ENCODE measurements at regions not wholly inside any gene's neighbourhood (a gene's known extent, or its start where the extent isn't known, plus 50 kb on each side); places are given as distances from the start of the nearest gene placed in this dataset.
"Not testable (repeated sequence)": the region's sequence is repeated elsewhere in the genome, so short reads cannot be mapped to it uniquely, and the experiment has no call there.

DNA sequence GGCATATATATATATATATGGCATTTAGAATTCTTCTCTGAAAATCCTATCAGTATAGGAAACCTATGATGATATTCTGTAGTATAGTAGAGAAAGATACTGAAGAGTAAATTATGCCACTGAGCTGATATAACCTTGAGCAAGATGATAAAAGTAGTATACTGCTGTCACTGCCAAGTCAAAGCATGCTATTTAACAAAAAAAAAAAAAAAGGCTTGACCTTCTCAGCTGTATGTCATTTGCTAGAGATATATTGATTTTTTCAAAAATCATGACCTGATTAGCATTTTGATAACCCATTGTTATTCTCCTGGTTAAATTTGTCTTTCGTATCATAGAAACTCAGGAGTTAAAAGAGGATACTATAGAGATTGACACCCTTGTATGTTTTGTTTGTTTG lies 299.4 kb downstream of the ADAMTS20 start:
- DNase-seq (ENCODE audit: low read depth) = no peak

DNA sequence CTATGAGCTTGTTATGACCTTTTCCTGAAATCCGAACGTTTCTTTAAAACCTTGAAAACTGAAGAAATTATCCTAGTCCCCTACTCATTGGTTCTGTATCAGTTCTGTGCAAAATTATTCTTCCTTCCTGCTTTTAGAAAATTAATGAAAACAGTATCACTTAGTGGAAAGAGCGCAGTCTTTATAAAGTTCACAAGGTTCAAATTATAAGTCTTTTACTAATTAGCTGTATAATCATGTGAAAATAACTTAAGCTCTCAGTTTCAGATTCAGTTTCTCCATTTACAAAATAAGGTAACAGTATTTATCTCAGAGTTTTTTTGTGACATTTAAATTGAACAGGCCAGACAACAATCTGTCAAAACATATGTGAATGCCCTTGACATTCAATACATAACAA lies 306.1 kb downstream of the ADAMTS20 start:
- DNase-seq (ENCODE audit: low read depth) = no peak

DNA sequence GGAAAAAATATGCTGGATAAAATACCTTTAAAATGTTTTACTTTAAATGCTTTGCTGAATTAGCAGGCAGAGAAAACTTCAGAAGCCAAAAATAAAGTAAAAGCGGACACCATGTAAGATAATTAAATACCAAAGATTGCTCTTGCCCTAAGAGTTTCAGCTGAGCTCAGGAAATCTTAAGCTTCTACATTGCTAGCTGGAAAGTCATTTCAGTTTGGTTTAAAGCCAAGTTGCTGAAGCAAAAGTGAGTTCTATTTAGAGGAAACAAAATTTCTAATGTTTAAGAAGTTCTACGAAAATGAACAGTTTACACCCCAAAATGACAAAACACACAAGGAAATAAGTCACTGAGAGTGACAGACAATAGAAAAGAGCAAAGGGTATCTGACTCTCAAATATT lies 310.0 kb downstream of the ADAMTS20 start:
- peak; percentile 2 for DNase-seq (ENCODE audit: low read depth)

DNA sequence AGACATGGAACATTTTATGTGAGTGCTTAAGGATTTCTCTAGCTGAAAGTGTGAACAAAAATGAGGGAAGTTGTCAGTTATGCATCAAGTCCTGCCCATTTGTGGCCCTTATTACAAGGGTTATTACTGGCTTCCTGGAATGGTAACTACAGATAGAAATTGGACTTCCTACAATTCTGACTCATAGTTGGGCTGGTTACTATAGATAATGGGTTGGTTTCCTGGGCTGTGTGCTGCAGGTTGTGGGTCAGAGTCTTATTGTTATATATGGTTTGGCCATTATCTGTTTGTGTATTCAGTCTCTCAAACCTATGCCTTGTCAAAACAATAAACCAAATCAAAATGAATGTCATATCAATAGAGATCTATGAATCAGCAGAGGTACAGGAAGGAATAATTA lies 313.7 kb downstream of the ADAMTS20 start:
- DNase-seq (ENCODE audit: low read depth) = no peak

DNA sequence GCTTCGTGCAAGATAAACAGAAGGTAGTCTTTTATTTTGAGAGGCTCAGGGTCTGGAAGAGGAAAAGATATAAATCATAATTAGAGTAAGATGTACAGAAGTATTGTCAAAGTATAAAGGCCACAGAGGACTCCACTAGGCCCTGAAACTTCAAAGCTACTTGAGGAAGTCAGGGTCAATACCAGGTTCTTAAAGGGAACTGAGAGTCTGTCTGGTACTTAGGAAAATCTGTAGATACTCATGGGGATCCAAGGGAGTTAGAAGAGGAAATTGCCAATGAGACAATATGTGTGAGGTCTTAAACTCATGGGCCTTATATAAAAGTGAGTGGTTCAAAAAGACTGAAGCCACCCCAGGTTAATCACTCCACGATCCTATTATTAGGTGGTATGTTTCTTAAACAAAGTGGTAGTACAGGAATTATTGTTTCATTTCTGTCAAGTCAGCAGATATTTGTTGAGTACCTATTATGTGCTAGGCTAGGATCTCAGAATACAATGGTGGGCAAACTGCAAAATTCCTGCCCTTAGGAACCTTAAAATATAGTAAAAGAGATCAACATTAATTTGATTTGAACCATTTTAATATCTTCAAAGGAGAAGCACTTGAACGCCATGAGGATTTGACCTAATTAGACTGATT lies 314.6 kb downstream of the ADAMTS20 start:
- DNase-seq (ENCODE audit: low read depth) = no peak

DNA sequence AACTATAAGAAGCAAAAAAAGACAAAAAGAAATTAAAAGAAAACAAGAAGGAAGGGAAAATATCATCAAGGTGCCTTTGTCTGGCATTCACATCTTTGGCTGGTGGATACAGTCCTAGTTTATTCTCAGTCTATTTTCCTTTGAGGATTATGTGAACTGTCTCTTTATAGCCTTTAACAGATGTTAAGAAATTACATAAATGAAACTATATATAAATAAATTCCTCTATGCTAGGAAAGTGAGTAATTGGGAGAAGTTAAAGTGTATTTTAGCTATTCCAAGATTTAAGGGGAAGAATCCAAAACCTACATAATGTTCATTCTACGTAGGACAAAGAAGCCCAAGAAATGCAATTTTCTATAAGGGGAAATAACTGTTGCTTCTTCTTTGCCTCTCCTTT lies 316.3 kb downstream of the ADAMTS20 start:
- no peak for DNase-seq (ENCODE audit: low read depth)

DNA sequence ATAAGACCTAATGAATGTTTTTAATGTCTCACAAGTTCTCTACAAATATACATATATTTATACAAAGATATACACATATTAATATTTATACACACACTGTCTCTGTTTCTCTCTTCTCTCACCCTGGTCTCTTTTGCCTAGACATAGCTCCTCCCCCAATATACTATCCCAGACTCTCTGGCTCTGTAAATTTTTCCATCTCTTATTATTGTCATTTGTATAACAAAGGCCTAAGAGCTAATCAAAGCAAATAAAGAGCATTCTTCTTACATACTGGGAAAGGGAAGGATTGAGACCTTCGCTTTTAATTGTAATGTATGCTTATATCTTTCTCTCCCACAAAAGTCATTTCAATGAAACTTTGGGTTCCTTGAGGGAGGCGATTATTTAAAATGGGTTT lies 318.1 kb downstream of the ADAMTS20 start:
- DNase-seq (ENCODE audit: low read depth) = no peak

DNA sequence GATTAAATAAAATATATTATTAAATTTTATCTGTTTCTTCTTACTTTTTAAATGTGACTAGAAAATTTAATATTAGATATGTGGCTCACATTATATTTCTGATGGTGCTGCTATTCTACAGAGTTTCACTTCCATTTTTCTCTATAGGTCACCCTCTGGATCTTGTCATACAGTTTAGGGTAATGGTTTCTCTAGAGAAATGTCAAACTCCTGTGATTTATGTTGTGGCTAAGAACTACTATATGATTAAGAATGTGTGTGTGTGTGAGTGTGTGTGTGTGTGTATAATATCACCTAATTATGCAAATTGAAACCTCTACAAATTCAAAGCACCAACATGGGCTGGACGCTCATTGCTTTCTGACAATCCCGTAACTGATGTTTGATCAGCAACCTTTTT lies 325.9 kb downstream of the ADAMTS20 start:
- no peak for DNase-seq (ENCODE audit: low read depth)

DNA sequence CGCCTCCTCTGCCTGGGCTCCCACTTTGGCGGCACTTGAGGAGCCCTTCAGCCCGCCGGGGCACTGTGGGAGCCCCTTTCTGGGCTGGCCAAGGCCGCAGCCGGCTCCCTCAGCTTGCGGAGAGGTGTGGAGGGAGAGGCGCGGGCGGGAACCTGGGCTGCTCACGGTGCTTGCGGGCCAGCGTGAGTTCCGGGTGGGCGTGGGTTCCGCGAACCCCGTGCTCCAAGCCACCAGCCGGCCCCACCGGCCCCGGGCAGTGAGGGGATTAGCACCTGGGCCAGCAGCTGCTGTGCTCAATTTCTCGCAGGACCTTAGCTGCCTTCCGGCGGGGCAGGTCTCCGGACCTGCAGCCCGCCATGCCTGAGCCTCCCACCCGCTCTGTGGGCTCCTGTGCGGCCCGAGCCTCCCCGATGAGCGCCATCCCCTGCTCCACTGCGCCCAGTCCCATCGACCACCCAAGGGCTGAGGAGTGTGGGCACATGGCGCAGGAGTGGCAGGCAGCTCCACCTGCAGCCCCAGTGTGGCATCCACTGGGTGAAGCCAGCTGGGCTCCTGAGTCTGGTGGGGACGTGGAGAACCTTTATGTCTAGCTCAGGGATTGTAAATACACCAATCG lies 327.7 kb downstream of the ADAMTS20 start:
- DNase-seq (ENCODE audit: low read depth) = not testable (repeated sequence)

DNA sequence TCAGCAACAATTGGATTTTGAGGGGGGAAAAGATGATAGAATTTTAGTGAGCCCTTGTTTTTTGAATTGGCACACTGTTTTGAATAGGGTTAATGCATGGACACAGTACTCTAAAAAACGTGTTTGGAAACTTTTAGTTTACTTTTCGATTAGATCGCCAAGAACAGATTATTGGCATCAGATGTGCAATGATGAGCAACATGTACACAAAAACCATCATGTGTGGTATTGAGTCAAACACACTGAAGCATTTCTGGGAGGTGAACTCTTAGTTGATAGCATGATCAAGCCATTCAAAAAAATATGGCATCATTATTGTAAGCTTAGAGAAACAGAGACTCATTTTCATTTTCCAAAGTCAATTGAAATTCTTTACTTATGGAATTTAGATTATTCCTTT lies 329.2 kb downstream of the ADAMTS20 start:
- no peak for DNase-seq (ENCODE audit: low read depth)

DNA sequence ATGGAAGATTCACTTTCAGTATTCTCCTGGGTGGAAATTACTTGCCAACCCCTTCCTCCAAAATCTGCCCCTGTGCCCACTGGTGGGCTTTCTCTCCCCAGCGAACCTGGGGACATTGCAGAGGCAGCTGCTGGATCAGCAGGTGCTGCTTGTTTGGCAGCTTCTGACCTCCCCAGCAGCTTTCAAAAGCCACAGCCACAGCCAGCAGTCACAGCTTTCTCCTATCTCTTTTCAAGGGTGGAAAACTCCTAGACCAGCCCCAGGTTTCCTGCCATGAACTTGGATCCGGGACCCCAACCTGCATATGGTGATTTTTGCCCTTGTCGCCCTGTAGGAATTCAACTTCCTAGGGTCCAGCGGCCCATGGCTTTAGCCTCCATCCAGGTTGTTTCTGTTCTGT lies 330.8 kb downstream of the ADAMTS20 start:
- DNase-seq (ENCODE audit: low read depth) = no peak

DNA sequence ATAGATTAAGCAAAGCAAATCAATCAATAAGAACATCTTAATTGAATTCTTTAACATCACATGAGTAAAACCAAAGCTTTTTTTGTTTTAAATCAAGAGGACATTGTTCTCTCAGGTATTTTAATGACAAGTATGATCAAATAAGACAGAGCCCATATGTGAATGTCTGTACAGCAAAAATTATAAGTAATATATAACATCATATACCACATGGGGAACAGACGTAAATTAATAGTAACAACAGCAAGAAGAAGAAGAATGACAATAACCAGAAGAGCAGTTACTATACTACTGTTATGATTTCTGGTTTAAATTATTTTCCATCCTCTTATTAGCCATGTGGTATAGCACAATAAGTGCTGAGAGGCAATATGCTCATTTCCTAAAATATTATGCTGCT lies 335.5 kb downstream of the ADAMTS20 start:
- no peak for DNase-seq (ENCODE audit: low read depth)

DNA sequence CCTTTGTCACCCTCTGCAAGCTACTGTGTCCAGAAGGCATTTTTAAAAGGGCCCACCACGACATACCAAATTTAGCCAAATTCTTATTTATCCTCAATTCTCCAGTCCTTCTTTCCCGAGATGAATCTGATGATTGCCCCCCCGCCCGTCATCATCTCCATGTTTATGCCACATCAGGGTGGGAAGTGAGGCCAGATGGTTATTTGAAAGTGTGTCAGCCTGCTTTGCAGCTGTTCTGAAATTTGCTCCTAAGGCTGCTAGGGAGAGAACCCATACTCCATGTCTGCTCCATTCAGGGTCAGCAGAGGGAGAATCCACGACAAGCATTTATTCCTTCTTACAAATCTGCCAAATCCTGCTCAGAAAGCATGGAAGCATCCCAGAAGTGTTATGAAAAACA lies 337.8 kb downstream of the ADAMTS20 start:
- DNase-seq (ENCODE audit: low read depth) = no peak

DNA sequence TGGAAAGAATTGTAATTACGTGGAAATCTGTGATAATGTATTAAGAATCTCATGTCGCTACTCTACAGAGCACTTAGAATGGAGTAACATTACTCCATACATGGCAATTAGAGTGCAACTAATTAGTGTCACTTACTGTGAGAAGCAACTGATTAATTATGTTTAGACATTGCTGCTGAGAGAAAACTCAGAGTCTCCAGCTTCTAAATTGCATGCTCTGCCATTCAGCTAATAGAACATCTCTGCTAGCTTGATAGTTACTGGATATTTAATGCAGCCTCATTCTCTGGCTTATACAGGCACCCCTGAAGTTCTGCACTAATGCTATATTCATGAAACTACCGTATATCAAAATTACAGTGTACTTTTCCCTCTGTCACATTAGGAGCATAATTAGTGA lies 338.4 kb downstream of the ADAMTS20 start:
- DNase-seq (ENCODE audit: low read depth) = no peak

DNA sequence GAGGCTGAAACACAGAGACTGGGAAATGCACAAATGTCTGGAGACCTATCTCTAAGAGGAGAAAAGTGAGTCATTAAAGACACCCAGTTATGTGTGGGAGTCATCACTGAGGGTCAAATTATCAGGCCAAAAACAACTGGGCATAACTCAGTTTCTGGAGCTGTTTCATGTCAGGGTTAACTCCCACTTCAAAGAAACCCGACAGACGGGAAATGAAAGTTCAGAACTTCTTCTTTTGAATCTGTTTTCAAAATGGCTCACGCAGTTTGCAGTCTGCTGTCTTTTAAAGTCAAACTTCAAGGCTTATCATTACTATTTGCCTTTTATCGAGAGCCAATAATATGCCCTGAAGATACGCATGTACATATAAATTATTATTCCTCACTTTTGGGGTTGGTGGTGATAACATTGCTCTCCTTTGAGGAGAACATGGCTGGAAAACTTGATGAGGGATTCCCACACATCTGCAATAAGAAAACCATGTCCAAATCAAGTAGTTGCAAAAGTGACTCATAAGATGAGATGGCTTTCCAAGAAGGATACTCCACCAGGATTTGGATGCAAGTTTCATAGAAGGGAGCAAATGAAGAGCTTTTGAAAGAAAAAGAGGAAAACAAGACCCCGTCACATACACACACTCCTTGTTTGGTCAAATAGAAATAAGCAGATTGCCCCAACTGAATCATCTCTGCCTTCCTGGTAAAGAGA lies 341.4 kb downstream of the ADAMTS20 start:
- DNase-seq (ENCODE audit: low read depth) = peak; percentile 78

DNA sequence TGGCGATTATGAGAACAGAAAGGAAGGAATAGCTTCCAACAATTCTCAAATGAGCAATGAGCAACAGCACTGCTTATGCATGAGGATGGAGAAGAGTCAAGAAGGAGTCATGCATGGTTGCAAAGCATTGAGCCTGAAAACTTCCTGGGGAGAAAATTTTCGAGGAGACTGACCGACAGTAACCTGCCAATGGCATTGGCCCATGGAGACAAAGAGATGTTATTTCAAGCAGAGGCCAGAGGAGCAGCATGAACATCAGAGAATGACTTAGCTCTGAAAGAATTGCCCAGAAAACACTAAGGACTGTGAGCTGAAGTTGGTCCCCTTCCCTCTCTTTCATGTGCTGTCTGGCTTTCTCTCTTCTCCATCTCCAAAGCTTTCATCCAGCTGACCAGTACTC lies 343.4 kb downstream of the ADAMTS20 start:
- no peak for DNase-seq (ENCODE audit: low read depth)

DNA sequence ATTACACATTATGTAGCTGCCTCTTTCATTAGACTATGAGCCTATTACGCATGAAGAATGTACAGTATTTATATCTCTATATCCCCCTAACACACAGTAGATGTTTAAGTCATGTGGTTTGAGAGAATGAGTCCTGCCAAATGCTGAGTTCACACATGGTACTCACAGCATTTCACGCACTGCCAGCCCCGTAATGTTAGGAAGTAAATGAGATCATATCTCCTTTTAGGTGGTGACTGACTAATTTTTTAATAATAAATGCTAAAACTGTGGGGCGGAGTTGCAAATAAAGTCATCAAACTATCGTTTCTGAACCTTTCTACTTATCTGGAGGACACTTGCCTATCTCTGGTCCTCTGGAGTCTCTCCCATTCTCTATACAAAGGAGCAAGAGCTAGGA lies 343.8 kb downstream of the ADAMTS20 start:
- no peak for DNase-seq (ENCODE audit: low read depth)

DNA sequence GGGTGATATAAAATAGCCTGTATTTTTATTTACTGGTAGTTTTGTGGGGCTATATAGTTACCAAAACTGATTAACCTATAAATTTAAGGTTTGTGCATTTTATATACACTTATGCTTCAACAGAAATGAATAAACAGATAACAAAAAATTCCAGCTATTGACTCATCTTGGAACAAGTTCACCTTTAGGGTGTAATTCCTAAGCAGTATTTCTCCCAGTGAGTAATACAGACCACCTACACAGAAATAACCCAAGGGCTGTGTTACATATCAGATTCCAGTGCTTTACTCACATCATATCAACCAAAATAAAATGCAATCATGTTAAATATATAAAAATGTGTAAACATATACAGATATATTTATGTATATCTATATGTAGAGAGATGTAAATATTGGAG lies 345.6 kb downstream of the ADAMTS20 start:
- DNase-seq (ENCODE audit: low read depth) = peak; percentile 46

DNA sequence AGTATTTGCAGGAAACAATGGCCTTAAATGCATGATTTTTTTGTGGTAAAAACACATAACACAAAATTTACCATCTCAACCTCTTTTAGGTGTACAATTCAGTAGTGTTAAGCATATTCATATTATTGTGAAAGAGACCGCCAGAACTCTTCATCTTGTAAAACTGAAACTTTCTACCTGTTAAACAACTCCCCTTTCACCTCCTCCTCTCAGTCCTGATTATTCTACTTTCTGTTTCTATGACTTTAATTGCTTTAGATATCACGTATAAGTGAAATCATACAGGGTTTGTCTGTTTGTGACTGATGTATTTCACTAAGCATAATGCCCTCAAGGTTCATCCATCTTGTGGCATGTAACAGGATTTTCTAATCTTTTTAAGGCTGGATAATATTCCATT lies 353.4 kb downstream of the ADAMTS20 start:
- DNase-seq (ENCODE audit: low read depth) = no peak

DNA sequence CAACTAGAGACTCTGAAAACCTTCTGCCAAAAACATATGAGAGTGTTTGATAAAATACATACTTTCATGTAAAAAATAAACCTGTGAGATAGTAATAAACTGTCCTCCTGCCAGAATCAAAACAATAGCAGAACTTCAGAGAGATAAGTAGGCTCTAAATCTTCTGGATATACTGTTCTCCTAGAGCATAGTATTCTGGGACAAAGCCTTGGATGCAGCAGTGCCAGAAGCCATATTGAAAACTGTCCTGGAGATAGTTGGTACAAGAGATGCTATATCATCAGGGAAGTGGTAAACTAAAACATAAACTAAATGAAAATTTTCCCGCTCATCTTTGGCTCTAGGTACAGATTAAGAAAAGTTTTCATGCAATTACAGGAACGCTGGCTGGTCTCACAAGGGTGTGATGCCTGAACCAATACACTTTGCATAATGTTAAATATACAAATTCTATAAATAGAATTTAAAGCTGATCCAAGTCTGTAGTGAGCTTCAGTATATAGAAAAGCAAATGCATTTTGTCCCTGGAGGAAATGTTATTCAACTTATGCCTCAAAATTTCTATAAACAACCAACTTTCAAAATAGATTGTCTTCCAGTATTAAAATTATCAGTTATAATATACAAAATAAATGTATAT lies 355.6 kb downstream of the ADAMTS20 start:
- DNase-seq (ENCODE audit: low read depth) = no peak

DNA sequence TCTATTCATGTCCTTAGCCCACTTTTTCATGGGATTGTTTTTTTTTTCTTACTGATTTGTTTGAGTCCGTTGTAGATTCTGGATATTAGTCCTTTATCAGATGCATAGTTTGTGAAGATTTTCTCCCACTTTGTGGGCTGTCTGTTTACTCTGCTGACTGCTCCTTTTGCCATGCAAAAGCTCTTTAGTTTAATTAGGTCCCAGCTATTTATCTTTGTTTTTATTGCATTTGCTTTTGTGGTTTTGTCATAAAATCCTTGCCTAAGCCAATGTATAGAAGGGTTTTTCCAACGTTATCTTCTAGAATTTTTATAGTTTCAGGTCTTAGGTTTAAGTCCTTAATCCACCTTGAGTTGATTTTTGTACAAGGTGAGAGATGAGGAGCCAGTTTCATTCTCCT lies 358.9 kb downstream of the ADAMTS20 start:
- DNase-seq (ENCODE audit: low read depth) = not testable (repeated sequence)

DNA sequence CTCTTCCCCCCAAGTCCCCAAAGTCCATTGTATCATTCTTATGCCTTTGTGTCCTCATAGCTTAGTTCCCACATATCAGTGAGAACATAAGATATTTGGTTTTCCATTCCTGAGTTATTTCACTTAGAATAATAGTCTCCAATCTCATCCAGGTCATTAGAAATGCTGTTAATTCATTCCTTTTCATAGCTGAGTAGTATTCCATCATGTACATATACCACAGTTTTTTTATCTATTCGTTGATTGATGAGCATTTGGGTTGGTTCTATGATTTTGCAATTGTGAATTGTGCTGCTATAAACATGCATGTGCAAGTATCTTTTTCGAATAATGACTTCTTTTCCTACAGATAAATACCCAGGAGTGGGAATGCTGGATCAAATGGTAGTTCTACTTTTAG lies 359.6 kb downstream of the ADAMTS20 start:
- not testable (repeated sequence) for DNase-seq (ENCODE audit: low read depth)

DNA sequence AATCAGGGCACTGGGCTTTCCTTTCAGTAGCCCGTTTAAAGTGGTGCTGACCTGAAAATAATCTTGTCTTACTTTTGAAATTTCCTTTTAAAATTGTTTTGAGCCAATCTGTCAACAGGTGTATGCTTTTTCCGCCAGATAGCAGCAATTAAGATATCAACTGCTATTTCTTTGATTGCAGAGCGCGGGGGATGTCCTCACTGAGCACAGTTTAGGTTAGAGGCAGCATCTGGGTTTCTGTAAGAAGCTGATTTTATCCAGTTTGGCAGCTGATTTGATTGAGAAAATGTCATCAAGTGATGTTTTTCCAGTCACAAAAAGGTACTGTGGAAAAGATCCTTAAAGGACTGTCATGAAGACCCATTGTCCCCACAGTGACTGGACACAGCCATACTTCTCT lies 371.8 kb downstream of the ADAMTS20 start:
- DNase-seq (ENCODE audit: low read depth) = no peak
